GM12865 (cell line): ENCODE measurements at regions not wholly inside any gene's neighbourhood (a gene's known extent, or its start where the extent isn't known, plus 50 kb on each side); places are given as distances from the start of the nearest gene placed in this dataset.

Experiments used
- DNase-seq: peaks from one replicate; pipeline ENCODE4 v3.0.0; 2010; ENCODE audit warnings: low read depth
- H3K4me3 ChIP-seq: 2 replicates; pipeline ENCODE4 v1.5.1; 2011; ENCODE audit warnings: mild to moderate bottlenecking, low read depth, low read length, control low read depth
- CTCF ChIP-seq: IDR thresholded peaks from 2 replicates; pipeline ENCODE4 v1.5.1; 2011; ENCODE audit warnings: low read length, control low read depth, low read depth, inconsistent platforms; ENCODE audit not compliant: insufficient read depth; ENCODE audit errors: missing control alignments

DNA sequence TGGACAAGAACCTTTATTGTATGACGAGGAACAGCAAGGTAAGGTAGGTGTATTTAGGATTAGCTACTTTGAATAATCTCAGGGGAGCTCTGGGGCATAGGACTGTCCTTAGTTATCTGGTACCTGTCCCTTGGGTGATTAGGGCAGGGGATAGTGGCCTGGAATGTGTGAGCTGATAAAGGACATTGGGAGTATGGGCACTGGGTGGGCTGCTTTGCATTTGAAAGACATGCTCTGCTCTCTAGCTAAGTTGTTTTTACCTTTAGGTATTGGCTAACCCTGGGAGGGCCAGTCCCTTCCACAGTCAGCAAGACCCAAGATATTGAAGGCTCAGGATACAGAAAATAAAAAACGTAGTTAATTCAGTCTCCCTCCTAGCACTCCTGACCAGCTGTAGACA, 282.8 kb upstream of the C9orf72 start:
- TF ChIP-seq CTCF = no peak
- DNase-seq = no peak
- H3K4me3 ChIP-seq = no peak overlapping the region

- H3K4me3 ChIP-seq = no peak overlapping the region
- TF ChIP-seq CTCF = no peak
- DNase-seq = no peak
Measured at GRCh38 chr9:27856748-27857147, 283.5 kb upstream of the C9orf72 start.

DNA sequence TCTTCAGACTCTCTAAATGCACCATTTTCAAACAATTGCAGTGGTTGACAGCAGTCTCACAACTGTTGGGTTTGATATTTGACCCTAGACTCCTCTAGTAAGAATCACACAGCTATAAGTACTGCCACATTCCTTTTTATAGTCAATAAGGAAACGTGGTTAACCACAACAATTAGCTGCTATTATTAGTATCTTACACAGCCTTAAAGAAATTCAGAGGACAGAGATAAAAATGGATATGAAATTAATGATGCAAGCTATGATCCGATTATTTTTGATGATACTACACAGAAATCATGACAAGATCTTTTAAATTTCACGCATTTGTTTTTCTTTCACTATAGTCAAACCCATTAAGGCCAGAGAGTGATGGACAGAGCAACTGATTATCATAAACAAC, 288.6 kb upstream of the C9orf72 start:
- no peak overlapping the region for H3K4me3 ChIP-seq
- TF ChIP-seq CTCF = no peak
- DNase-seq = no peak

DNA sequence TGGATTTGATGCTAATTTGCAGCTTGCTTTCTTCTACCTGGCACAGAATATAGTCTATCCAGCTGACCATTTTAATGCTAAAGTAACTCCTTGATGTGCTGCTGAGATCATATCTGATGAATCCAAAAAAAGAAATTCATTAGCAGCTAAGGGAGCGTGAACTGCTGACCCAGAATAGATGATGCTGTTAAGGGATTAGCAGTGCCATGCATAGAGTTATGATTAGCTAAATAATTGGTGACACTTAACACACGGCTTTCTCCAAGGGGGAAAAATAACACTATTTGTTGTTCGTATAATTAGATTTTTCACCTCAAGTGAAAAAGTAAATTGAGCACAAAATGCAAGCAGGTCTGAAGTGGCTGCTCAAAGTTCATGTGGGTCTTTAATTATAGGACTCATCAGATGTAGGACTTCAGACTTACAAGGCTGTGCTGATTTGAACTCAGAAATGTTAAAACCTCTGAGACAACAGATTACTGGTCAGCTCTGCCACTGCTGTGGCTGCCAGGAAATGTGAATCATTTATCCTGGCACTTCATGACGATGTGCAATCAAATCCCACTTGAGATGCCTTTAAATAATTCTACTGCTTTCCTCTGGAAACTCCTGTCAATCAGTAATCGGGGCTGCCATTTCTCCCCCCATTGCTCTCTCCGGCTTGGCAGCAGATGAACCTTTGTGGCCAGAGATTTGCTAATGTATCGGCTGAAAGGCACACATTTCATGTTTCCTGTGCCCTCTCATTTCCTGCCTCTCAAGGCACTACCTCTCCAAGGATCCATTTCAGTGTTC, 291.6 kb upstream of the C9orf72 start:
- H3K4me3 ChIP-seq = no peak overlapping the region
- no peak for TF ChIP-seq CTCF
- no peak for DNase-seq

DNA sequence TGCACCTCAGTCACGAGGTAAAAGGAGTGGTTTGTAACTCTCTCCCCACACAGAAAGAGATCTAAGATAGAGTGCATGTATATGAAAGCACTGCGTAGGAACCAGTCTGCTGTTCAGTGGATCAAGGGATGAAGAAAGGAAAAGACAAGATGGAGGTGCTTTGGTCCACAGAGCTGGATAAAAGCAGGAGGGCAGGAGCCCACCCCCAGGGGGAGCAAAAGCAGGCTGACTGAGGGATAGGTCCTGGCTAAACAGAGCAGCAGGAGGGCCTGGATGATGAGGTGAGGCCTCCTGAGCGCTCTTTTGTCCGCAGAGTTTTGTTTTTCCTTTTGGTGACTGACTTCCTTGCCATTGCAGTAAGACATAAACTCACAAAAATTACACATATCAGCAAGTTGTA, 293.5 kb upstream of the C9orf72 start:
- TF ChIP-seq CTCF = no peak
- no peak overlapping the region for H3K4me3 ChIP-seq
- no peak for DNase-seq

DNA sequence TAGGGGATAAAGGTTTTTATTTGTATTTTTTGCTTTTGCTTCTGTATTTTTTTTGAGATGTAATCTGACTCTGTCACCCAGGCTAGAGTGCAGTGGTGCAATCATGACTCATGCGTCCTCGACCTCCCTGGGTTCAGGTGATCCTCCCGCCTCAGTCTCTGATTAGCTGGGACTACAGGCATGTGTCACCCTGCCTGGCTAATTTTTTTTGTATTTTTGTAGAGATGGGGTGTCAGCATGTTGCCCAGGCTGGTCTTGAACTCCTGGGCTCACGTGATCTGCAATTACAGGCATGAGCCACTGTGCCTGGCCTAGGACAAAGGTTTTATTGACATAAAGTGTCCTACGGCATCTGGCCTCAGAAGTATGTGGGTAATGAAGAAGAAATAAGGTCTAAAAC, 297.1 kb upstream of the C9orf72 start:
- no peak for TF ChIP-seq CTCF
- no peak for DNase-seq

GRCh38 chr9:27880156-27880555, 306.9 kb upstream of the C9orf72 start:
- DNase-seq = no peak
- TF ChIP-seq CTCF = no peak
- H3K4me3 ChIP-seq = no peak overlapping the region

More for the DNA sequence above, 297.1 kb upstream of the C9orf72 start:
- no peak overlapping the region for H3K4me3 ChIP-seq
